Endothelial cell of hepatic sinusoid (primary cell): ENCODE measurements at regions not wholly inside any gene's neighbourhood (a gene's known extent, or its start where the extent isn't known, plus 50 kb on each side); places are given as distances from the start of the nearest gene placed in this dataset.

Experiments
- in situ Hi-C: cut with HindIII; loops from 2 replicates; pipeline ENCODE4 v1.10.0; 2017; ENCODE audit warnings: low sequenced_read_pairs

- in situ Hi-C loops: no loop called here
Observed at GRCh38 chr9:135219676-135220600, 132.5 kb downstream of the OLFM1 start.

GRCh38 chr9:135220601-135221575 lies 133.4 kb downstream of the OLFM1 start:
- in situ Hi-C loops: no loop called here

- in situ Hi-C loops: no loop called here
Observed at GRCh38 chr9:135221576-135221950, 134.1 kb downstream of the OLFM1 start.

GRCh38 chr9:135221951-135222631 lies 134.6 kb downstream of the OLFM1 start:
- in situ Hi-C loops: no loop called here

- in situ Hi-C loops: no loop called here
Observed at GRCh38 chr9:135222881-135223760, 135.7 kb downstream of the OLFM1 start.

GRCh38 chr9:135223831-135224230 lies 136.4 kb downstream of the OLFM1 start:
- in situ Hi-C loops: no loop called here

- in situ Hi-C loops: no loop called here
Observed at GRCh38 chr9:135224286-135224877, 136.9 kb downstream of the OLFM1 start.

- in situ Hi-C loops: no loop called here
Observed at GRCh38 chr9:135224921-135225541, 137.6 kb downstream of the OLFM1 start.

- in situ Hi-C loops: no loop called here
Observed at GRCh38 chr9:135225619-135226228, 138.3 kb downstream of the OLFM1 start.

GRCh38 chr9:135226369-135227050 lies 139.0 kb downstream of the OLFM1 start:
- in situ Hi-C loops: no loop called here

- in situ Hi-C loops: no loop called here
Observed at GRCh38 chr9:135227641-135228251, 140.3 kb downstream of the OLFM1 start.

GRCh38 chr9:135228345-135228982 lies 141.0 kb downstream of the OLFM1 start:
- in situ Hi-C loops: no loop called here

- in situ Hi-C loops: no loop called here
Observed at GRCh38 chr9:135228983-135229625, 141.6 kb downstream of the OLFM1 start.

- in situ Hi-C loops: no loop called here
Observed at GRCh38 chr9:135229701-135230385, 142.4 kb downstream of the OLFM1 start.

- in situ Hi-C loops: no loop called here
Observed at GRCh38 chr9:135230386-135230765, 142.9 kb downstream of the OLFM1 start.

- in situ Hi-C loops: no loop called here
Observed at GRCh38 chr9:135230817-135231520, 143.5 kb downstream of the OLFM1 start.
